Activated CD8-positive, alpha-beta T cell treated with anti-CD3 and anti-CD28 coated beads, Interleukin-2, amount 10 ng/mL, durations not matched to agents 7 days and 5 days (primary cell): ENCODE measurements at regions not wholly inside any gene's neighbourhood (a gene's known extent, or its start where the extent isn't known, plus 50 kb on each side); places are given as distances from the start of the nearest gene placed in this dataset.
"Not testable (repeated sequence)": the region's sequence is repeated elsewhere in the genome, so short reads cannot be mapped to it uniquely, and the experiment has no call there.

Experiments
- ATAC-seq: fragments of 150-1000 bp; cut with Tn5 transposase; one replicate; pipeline ENCODE4 v1.10.0; 2021; ENCODE audit warnings: moderate library complexity
- CTCF ChIA-PET: fragments of 350-600 bp; sonication (Branson Sonifier 250); formaldehyde crosslinking; loops from one replicate; lab custom pipeline; 2021; ENCODE audit warnings: antibody characterized with exemption; lab: Charles Lee
- POLR2A ChIA-PET: fragments of 350-600 bp; sonication (Branson Sonifier 250); formaldehyde crosslinking; loops from one replicate; lab custom pipeline; 2021; ENCODE audit warnings: antibody characterized with exemption; lab: Charles Lee
- DNase-seq: peaks from one replicate; pipeline ENCODE4 v3.0.0-alpha.2; 2020
- H3K27ac Mint-ChIP-seq: one replicate; pipeline ENCODE4 v1.8.0; 2021; ENCODE audit warnings: mild to moderate bottlenecking, mixed read lengths
- H3K27me3 Mint-ChIP-seq: one replicate; pipeline ENCODE4 v1.8.0; 2021; ENCODE audit warnings: low read depth, mixed read lengths
- H3K36me3 Mint-ChIP-seq: one replicate; pipeline ENCODE4 v1.8.0; 2021; ENCODE audit warnings: low read depth, mixed read lengths
- H3K4me1 Mint-ChIP-seq: one replicate; pipeline ENCODE4 v1.8.0; 2021; ENCODE audit warnings: low read depth, mixed read lengths
- H3K4me3 Mint-ChIP-seq: one replicate; pipeline ENCODE4 v1.8.0; 2021; ENCODE audit warnings: mild to moderate bottlenecking, mixed read lengths
- H3K9me3 Mint-ChIP-seq: one replicate; pipeline ENCODE4 v1.8.0; 2022; ENCODE audit warnings: mixed read lengths; ENCODE audit not compliant: insufficient read depth

DNA sequence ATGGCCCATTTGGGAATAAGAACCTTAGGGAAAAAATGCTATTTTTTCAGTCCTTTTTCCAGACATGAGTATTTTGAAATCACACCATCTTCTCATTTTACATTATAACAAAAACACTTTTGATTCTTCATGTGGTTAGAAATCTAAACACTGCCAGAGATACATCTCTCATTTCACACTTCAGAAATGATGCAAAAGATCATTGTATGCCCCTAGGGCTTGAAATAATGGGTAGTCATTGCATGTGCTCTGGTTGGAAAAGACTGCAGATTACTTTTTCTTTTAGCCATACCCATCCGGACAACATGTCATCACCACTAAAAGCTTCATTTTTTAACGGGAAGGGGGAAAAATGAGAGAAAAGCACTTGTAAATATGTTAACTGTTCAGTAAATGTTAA lies 1152.2 kb upstream of the ADGRL4 start:
- ATAC-seq, result no peak
- Mint-ChIP-seq H3K27ac (no peak overlapping the region), H3K9me3 (peaks cover 18% of the 10 kb centered on the region), H3K4me3 (no peak overlapping the region), H3K4me1 (no peaks in the 10 kb centered on the region), H3K27me3 (no peaks in the 10 kb centered on the region), H3K36me3 (no peaks in the 10 kb centered on the region)
- DNase-seq, result no peak
- POLR2A ChIA-PET, result no interaction called here
- CTCF ChIA-PET, result no interaction called here

DNA sequence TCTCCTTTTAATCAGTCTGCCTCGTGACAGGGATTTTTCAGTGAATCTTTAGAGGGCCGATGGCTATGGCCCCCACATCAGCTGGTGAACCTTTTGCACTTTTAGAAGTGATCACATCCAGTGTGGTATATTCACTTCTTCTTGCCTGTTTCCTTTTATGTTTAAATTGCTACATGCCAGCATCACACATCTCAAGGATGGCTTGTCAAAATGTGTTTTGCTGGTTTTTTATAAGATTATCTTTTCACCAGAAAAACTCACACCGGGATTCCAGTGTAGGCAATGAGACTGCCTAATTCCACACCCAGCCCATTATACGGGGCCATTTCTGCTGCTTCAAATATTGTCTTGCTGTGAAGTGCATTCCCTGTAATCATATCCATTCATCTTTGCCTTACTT lies 1151.7 kb upstream of the ADGRL4 start:
- no peaks in the 10 kb centered on the region for H3K27me3 Mint-ChIP-seq
- no peak overlapping the region for H3K27ac Mint-ChIP-seq
- no peaks in the 10 kb centered on the region for H3K36me3 Mint-ChIP-seq
- ChIA-PET CTCF (no interaction called here), POLR2A (no interaction called here)
- H3K4me3 Mint-ChIP-seq, result no peak overlapping the region
- H3K9me3 Mint-ChIP-seq, result peaks cover 18% of the 10 kb centered on the region
- ATAC-seq (no peak), DNase-seq (no peak)
- H3K4me1 Mint-ChIP-seq, result no peaks in the 10 kb centered on the region

DNA sequence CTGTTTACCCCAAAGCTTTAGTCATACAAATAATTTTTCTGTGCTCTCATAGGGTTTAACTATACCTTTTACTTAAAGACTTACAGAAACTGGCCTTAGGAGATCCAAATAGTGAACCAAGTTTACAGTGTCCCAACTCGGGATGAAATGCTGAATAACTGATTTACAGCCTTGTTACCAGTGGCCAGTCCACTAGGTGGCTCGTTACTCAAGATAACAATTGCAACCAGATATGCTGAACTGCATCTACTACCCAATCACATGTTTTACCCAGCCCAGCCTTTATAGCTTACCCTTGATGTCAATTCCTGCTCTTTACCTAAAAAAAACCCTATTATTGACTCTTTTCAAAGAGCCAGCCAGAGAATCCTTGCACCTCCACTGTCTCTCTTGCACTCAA lies 1148.8 kb upstream of the ADGRL4 start:
- H3K27me3 Mint-ChIP-seq, result no peaks in the 10 kb centered on the region
- no peak overlapping the region for H3K27ac Mint-ChIP-seq
- no peak overlapping the region for H3K4me3 Mint-ChIP-seq
- CTCF ChIA-PET, result no interaction called here
- peaks cover 19% of the 10 kb centered on the region for H3K9me3 Mint-ChIP-seq
- ATAC-seq (no peak), DNase-seq (no peak)
- no peaks in the 10 kb centered on the region for H3K4me1 Mint-ChIP-seq
- no peaks in the 10 kb centered on the region for H3K36me3 Mint-ChIP-seq
- POLR2A ChIA-PET, result interaction anchor here (0.5 kb wide), 1 partner anchor 1186 kb away, joined by 4 read pairs; no protein-coding TSS in a partner anchor

DNA sequence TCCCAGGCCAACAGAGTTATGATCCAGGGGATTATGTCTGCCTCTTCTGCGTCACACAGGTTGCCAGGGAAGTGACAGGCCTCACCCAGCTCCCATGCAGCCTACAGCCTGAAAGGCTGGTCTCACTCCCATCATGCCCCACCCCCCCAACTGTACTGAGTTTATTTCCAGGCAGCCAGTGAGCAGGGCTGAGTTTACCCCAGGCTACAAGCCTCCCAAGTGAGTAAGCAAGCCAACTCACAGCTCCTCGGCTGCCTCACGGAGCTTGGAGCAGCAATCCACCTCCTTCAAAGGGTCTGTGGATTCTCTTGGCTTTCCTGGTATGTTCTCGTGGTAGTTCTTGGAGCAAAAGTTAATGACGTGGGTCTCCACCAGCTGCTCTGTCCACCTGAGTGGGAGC lies 1147.6 kb upstream of the ADGRL4 start:
- Mint-ChIP-seq H3K4me3 (no peak overlapping the region), H3K4me1 (no peaks in the 10 kb centered on the region), H3K27me3 (no peaks in the 10 kb centered on the region), H3K9me3 (peaks cover 8% of the 10 kb centered on the region), H3K27ac (no peak overlapping the region), H3K36me3 (no peaks in the 10 kb centered on the region)
- DNase-seq (no peak), ATAC-seq (no peak)
- CTCF ChIA-PET, result no interaction called here
- POLR2A ChIA-PET, result no interaction called here

DNA sequence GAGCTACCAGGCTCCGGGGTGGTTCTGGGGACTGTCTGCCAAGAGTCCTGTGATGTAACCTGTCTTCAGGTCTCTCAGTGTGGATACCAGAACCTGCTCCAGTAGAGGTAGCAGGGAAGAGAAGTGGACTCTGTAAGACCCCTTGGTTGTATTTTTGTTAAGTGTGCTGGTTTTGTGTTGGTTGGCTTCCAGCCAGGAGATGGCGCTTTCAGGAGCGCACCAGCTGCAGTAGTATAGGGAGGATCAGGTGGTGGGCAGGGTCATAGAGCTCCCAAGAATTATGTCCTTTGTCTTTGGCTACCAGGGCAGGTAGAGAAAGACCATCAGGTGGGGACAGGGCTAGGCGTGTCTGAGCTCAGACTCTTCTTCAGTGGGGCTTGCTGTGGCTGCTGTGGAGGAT lies 1147.2 kb upstream of the ADGRL4 start:
- POLR2A ChIA-PET, result no interaction called here
- Mint-ChIP-seq H3K4me3 (no peak overlapping the region), H3K4me1 (no peaks in the 10 kb centered on the region), H3K27ac (no peak overlapping the region), H3K27me3 (no peaks in the 10 kb centered on the region), H3K9me3 (peaks cover 7% of the 10 kb centered on the region), H3K36me3 (no peaks in the 10 kb centered on the region)
- DNase-seq (no peak), ATAC-seq (no peak)
- CTCF ChIA-PET, result no interaction called here

DNA sequence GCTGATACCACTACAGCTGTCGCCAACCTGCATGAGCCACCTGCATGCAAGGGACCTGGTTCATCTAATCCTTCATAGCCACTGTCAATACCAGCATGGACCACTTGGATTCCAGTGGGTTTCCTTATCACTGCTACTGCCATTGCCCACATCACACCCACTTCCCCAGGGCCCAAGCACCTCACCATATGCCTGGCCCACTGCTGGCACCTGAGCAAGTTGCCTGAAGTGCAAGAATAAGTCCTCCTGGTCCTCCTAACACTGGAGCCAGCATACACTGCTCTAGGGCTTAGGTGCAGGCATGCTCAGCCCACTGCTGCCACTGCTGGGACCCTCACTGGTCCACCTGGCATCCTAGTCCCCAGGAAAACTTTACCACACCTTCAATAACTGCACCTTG lies 1136.8 kb upstream of the ADGRL4 start:
- H3K27ac Mint-ChIP-seq, result no peak overlapping the region
- ChIA-PET POLR2A (no interaction called here), CTCF (no interaction called here)
- no peaks in the 10 kb centered on the region for H3K36me3 Mint-ChIP-seq
- H3K4me3 Mint-ChIP-seq, result no peak overlapping the region
- no peaks in the 10 kb centered on the region for H3K27me3 Mint-ChIP-seq
- peaks cover 30% of the 10 kb centered on the region for H3K9me3 Mint-ChIP-seq
- no peaks in the 10 kb centered on the region for H3K4me1 Mint-ChIP-seq
- ATAC-seq, result no peak
- no peak for DNase-seq

DNA sequence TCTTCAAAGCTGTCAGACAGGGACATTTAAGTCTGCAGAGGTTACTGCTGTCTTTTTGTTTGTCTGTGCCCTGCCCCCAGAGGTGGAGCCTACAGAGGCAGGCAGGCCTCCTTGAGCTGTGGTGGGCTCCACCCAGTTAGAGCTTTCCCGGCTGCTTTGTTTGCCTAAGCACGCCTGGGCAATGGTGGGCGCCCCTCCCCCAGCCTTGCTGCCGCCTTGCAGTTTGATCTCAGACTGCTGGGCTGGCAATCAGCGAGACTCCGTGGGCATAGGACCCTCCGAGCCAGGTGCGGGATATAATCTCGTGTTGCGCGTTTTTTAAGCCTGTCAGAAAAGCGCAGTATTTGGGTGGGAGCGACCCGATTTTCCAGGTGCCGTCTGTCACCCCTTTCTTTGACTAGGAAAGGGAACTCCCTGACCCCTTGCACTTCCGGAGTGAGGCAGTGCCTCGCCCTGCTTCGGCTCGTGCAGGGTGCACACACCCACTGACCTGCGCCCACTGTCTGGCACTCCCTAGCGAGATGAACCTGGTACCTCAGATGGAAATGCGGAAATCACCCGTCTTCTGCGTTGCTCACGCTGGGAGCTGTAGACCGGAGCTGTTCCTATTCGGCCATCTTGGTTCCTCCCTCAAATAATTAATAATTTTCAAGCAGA lies 1131.5 kb upstream of the ADGRL4 start:
- ATAC-seq, H3K9me3 Mint-ChIP-seq, H3K27me3 Mint-ChIP-seq, DNase-seq, H3K4me3 Mint-ChIP-seq, H3K36me3 Mint-ChIP-seq, H3K4me1 Mint-ChIP-seq, CTCF ChIA-PET, POLR2A ChIA-PET, H3K27ac Mint-ChIP-seq: not testable (repeated sequence)

DNA sequence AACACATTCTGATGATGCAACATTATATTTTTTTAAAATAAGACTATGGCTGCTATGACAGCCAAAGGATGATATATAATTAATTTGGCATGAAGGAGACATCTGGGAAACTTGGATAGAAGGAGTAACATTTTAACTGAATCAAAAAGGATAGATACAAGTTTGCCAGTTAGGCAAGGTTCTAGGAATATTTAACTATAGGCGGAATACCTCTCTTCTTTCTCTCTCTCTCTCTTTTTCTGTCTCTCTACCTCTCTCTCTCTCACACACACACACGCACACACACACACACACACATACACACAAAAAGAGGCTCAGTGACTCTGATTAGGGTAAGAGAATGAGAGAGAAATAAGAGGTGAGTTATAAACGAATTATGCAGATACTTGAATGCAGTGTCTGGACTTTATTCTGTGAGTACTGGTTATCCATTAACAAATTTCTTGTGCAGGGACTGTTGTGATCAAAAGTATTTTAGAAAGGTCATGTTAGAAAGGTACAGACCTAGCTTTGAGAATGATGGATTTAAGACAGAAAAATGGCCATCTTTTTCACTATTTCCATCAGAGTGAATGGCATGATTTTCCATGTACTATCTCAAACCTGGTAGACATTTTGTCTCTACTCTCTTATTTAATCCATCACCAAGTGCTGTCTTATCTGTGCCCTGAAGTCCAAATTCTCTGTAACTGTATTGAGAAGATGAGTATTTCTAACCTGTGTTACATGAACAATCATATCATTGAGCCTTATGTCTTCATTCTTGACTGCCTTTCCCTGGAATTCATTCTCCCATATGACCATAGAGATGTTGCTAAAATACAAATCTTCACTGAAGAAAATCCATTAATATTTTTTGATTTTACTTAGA lies 1106.9 kb upstream of the ADGRL4 start:
- no peak for DNase-seq
- H3K9me3 Mint-ChIP-seq, result peaks cover 22% of the 10 kb centered on the region
- no peaks in the 10 kb centered on the region for H3K27me3 Mint-ChIP-seq
- CTCF ChIA-PET, result no interaction called here
- no peak overlapping the region for H3K4me3 Mint-ChIP-seq
- H3K4me1 Mint-ChIP-seq, result no peaks in the 10 kb centered on the region
- POLR2A ChIA-PET, result no interaction called here
- H3K27ac Mint-ChIP-seq, result no peak overlapping the region
- ATAC-seq, result no peak
- no peaks in the 10 kb centered on the region for H3K36me3 Mint-ChIP-seq

DNA sequence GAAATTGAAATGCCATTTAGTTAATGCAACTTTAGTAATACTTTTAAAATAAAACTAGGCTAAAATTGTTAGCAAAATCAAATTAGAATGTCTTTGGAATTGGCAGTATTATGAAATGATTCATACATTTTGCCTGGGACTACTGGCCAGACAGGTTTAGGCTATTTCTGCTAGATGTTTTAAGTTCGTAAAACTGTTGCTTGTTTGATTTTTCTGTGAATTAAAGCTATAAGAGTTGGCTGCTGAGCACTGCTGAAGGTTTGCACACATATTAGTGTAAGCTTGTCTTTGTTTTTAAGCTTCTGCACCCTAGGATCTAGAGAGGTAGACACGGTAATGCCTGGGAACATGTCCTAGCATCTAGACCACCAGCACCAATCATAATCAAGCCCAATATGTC lies 1094.6 kb upstream of the ADGRL4 start:
- no peaks in the 10 kb centered on the region for H3K27me3 Mint-ChIP-seq
- peaks cover 16% of the 10 kb centered on the region for H3K9me3 Mint-ChIP-seq
- H3K4me3 Mint-ChIP-seq, result no peak overlapping the region
- H3K36me3 Mint-ChIP-seq, result no peaks in the 10 kb centered on the region
- DNase-seq, result no peak
- ChIA-PET POLR2A (no interaction called here), CTCF (no interaction called here)
- ATAC-seq, result no peak
- no peaks in the 10 kb centered on the region for H3K4me1 Mint-ChIP-seq
- no peak overlapping the region for H3K27ac Mint-ChIP-seq

DNA sequence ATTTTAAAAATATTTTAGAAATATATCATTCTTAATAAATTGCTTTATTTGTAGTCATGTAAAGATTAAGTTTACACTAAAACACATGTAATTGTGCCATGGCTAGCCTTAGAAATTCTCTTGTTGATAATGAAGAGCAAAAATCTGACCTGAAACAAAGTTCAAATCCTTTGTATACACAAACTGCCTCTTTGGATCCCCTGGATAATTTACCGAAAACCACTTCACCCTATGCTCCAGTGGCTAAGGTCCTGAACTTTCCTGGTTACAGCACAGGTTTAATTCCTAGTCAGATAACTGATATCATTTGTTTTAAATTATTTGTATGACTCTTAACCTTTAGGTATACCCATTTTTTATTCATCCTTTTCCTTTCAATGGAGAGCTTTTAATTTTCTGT lies 1093.2 kb upstream of the ADGRL4 start:
- Mint-ChIP-seq H3K27me3 (no peaks in the 10 kb centered on the region), H3K4me1 (no peaks in the 10 kb centered on the region), H3K36me3 (no peaks in the 10 kb centered on the region), H3K4me3 (no peak overlapping the region), H3K27ac (no peak overlapping the region), H3K9me3 (peaks cover 19% of the 10 kb centered on the region)
- no peak for ATAC-seq
- DNase-seq, result no peak
- CTCF ChIA-PET, result no interaction called here
- POLR2A ChIA-PET, result no interaction called here

DNA sequence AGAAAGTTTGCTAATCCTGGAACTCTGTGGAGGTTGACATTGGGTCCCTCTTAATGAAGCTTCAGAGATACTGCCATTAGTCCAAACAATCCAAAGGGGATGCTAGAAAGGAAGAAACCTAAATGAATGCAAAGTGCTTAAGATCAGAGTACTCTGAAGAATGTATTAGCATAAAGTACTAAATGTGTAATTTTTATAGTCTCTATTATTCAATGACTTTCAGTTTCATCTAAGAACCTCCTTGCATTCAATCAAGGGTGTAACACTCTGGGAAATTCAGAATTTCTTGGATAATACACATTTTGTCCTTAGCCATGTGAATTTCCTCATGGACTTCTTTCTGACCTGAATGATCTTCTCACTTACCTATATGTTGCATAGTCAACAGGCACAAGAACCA lies 1078.5 kb upstream of the ADGRL4 start:
- no peak for DNase-seq
- POLR2A ChIA-PET, result no interaction called here
- no peak for ATAC-seq
- CTCF ChIA-PET, result no interaction called here
- Mint-ChIP-seq H3K36me3 (no peaks in the 10 kb centered on the region), H3K4me1 (no peaks in the 10 kb centered on the region), H3K9me3 (peaks cover 26% of the 10 kb centered on the region), H3K27ac (no peak overlapping the region), H3K27me3 (no peaks in the 10 kb centered on the region), H3K4me3 (no peak overlapping the region)

DNA sequence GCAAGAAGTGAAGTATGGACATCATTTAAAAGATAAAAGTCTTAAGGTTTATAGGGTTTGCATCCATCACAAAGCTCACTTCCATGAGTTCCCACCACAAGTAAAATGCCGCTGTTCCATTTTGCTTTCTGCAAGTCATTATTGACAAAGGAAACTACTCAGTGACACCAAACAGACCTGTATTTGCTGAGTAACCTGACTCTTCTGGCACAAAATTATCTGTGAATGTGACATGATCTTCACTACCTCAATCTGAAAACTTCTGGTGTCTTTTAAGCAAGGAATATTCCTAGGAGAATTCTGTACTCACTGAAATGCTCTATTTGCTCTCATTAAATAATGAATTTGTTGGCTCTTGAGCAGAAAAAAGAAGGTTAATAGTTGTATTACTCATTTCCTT lies 1077.4 kb upstream of the ADGRL4 start:
- Mint-ChIP-seq H3K4me1 (no peaks in the 10 kb centered on the region), H3K36me3 (no peaks in the 10 kb centered on the region), H3K4me3 (no peak overlapping the region), H3K27ac (no peak overlapping the region), H3K9me3 (peaks cover 26% of the 10 kb centered on the region), H3K27me3 (no peaks in the 10 kb centered on the region)
- DNase-seq (no peak), ATAC-seq (no peak)
- POLR2A ChIA-PET, result no interaction called here
- CTCF ChIA-PET, result no interaction called here
